MM.1S (cell line): ENCODE measurements at regions not wholly inside any gene's neighbourhood (a gene's known extent, or its start where the extent isn't known, plus 50 kb on each side); places are given as distances from the start of the nearest gene placed in this dataset.

ENCODE experiments used
- EZH2 ChIP-seq: fragments of 300-600 bp; sonication (generic); optimal IDR thresholded peaks from 2 replicates; pipeline ENCODE3; 2017; ENCODE audit warnings: low read depth, mild to moderate bottlenecking, antibody characterized with exemption, low read length, mixed read lengths
- EZH2phosphoT487 ChIP-seq: fragments of 300-600 bp; sonication (generic); IDR thresholded peaks from 2 replicates; pipeline ENCODE4 v1.6.1; 2018; ENCODE audit warnings: antibody characterized with exemption, low read length
- TF ChIP-seq, protein P1 (sequence below): fragments of 300-600 bp; sonication (generic); IDR thresholded peaks from 2 replicates; pipeline ENCODE4 v1.5.1; 2016; ENCODE audit warnings: antibody characterized with exemption, low read length, mixed read lengths

DNA sequence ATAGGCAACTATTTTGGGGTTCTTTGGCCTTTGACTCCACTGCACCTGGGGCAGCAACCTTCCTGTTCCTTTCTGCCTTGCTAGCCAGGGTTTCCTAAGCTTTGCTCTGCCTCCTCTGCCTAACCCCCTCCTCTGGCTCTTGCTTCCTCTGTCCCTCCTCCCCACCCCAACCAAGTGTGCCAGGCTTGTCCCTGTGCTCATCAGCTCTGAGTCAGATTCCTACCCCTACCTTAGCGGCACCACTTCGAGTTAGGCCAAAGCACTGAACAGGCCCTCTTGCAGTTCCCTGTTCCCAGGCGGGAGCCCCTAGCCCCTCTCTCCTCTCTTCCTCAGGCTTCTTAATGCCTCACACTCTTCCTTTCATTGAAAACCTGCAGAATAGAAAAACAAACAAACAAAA, 74.8 kb upstream of the HAO2 start:
- no peak for TF ChIP-seq EZH2
- TF ChIP-seq, protein P1, sequence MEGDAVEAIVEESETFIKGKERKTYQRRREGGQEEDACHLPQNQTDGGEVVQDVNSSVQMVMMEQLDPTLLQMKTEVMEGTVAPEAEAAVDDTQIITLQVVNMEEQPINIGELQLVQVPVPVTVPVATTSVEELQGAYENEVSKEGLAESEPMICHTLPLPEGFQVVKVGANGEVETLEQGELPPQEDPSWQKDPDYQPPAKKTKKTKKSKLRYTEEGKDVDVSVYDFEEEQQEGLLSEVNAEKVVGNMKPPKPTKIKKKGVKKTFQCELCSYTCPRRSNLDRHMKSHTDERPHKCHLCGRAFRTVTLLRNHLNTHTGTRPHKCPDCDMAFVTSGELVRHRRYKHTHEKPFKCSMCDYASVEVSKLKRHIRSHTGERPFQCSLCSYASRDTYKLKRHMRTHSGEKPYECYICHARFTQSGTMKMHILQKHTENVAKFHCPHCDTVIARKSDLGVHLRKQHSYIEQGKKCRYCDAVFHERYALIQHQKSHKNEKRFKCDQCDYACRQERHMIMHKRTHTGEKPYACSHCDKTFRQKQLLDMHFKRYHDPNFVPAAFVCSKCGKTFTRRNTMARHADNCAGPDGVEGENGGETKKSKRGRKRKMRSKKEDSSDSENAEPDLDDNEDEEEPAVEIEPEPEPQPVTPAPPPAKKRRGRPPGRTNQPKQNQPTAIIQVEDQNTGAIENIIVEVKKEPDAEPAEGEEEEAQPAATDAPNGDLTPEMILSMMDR = no peak
- TF ChIP-seq EZH2phosphoT487 = no peak
